Posterior cingulate gyrus (tissue), 11 donors: ENCODE measurements at regions not wholly inside any gene's neighbourhood (a gene's known extent, or its start where the extent isn't known, plus 50 kb on each side); places are given as distances from the start of the nearest gene placed in this dataset.
"Not testable (repeated sequence)": the region's sequence is repeated elsewhere in the genome, so short reads cannot be mapped to it uniquely, and the experiment has no call there.

ENCODE experiments used
- DNase-seq, 10 donors: peaks; one replicate each; pipeline versions ENCODE4 v3.0.0 to v3.0.0-alpha.2; 2020 to 2021; ENCODE audit warnings: mixed read lengths in 3 of 10
- intact Hi-C: fragments of 100-400 bp; cut with DNase I; formaldehyde crosslinking; loops from one replicate; pipeline ENCODE4 v1.15.1; 2023

GRCh38 chr4:138598226-138598625 is 356.1 kb upstream of the SLC7A11 start:
- intact Hi-C loops = no loop called here
- DNase-seq = no peak

GRCh38 chr4:138596896-138597295 is 354.7 kb upstream of the SLC7A11 start:
- intact Hi-C loops = no loop called here
- DNase-seq = no peak

- DNase-seq = no peak
- intact Hi-C loops = no loop called here
Measured at GRCh38 chr4:138595731-138596460, 353.7 kb upstream of the SLC7A11 start.

GRCh38 chr4:138595171-138595570 is 353.0 kb upstream of the SLC7A11 start:
- intact Hi-C loops = no loop called here
- no peak for DNase-seq

- intact Hi-C loops = no loop called here
- no peak for DNase-seq
Measured at GRCh38 chr4:138592796-138593195, 350.6 kb upstream of the SLC7A11 start.

- intact Hi-C loops = no loop called here
- DNase-seq = no peak
Measured at GRCh38 chr4:138591808-138592207, 349.7 kb upstream of the SLC7A11 start.

GRCh38 chr4:138588501-138588900 is 346.4 kb upstream of the SLC7A11 start:
- intact Hi-C loops = loop anchor here (2.0 kb wide), 1 partner anchor 78 kb away; no protein-coding TSS in a partner anchor
- DNase-seq = no peak

GRCh38 chr4:138579146-138579545 is 337.0 kb upstream of the SLC7A11 start:
- intact Hi-C loops = no loop called here
- no peak for DNase-seq

GRCh38 chr4:138577826-138578225 is 335.7 kb upstream of the SLC7A11 start:
- DNase-seq, intact Hi-C loops: not testable (repeated sequence)

- DNase-seq = no peak
Measured at GRCh38 chr4:138577145-138577544, 335.0 kb upstream of the SLC7A11 start.

GRCh38 chr4:138576684-138577083 is 334.5 kb upstream of the SLC7A11 start:
- intact Hi-C loops = no loop called here
- no peak for DNase-seq

More at GRCh38 chr4:138577145-138577544, 335.0 kb upstream of the SLC7A11 start:
- intact Hi-C loops = no loop called here

GRCh38 chr4:138573246-138573645 is 331.1 kb upstream of the SLC7A11 start:
- intact Hi-C loops = no loop called here
- DNase-seq = no peak

GRCh38 chr4:138572007-138572406 is 329.9 kb upstream of the SLC7A11 start:
- intact Hi-C loops = no loop called here

GRCh38 chr4:138567696-138568095 is 325.5 kb upstream of the SLC7A11 start:
- no peak for DNase-seq
- intact Hi-C loops = no loop called here

More at GRCh38 chr4:138572007-138572406, 329.9 kb upstream of the SLC7A11 start:
- DNase-seq = no peak

GRCh38 chr4:138565576-138565975 is 323.4 kb upstream of the SLC7A11 start:
- no peak for DNase-seq
- intact Hi-C loops = no loop called here

- intact Hi-C loops = no loop called here
- DNase-seq = no peak
Measured at GRCh38 chr4:138562544-138562991, 320.4 kb upstream of the SLC7A11 start.

- no peak for DNase-seq
- intact Hi-C loops = no loop called here
Measured at GRCh38 chr4:138561906-138562305, 319.8 kb upstream of the SLC7A11 start.

- intact Hi-C loops = no loop called here
- DNase-seq = peak in 1 of 10 donors; percentile 77
Measured at GRCh38 chr4:138561276-138561880, 319.2 kb upstream of the SLC7A11 start.

GRCh38 chr4:138560448-138560847 is 318.3 kb upstream of the SLC7A11 start:
- DNase-seq = no peak

GRCh38 chr4:138558886-138559285 is 316.7 kb upstream of the SLC7A11 start:
- no peak for DNase-seq
- intact Hi-C loops = no loop called here

More at GRCh38 chr4:138560448-138560847, 318.3 kb upstream of the SLC7A11 start:
- intact Hi-C loops = no loop called here

- intact Hi-C loops = no loop called here
- no peak for DNase-seq
Measured at GRCh38 chr4:138555584-138555983, 313.4 kb upstream of the SLC7A11 start.

GRCh38 chr4:138555108-138555507 is 313.0 kb upstream of the SLC7A11 start:
- intact Hi-C loops = no loop called here
- peak in 1 of 10 donors; percentile 47 for DNase-seq
